Urothelium cell line (cell line): ENCODE measurements at regions not wholly inside any gene's neighbourhood (a gene's known extent, or its start where the extent isn't known, plus 50 kb on each side); places are given as distances from the start of the nearest gene placed in this dataset.

Experiments
- DNase-seq: peaks from one replicate; pipeline ENCODE4 v3.0.0; 2011; ENCODE audit warnings: low spot score, mixed read lengths
- FAIRE-seq: peaks from 2 replicates; lab custom pipeline; 2011; peaks lifted over from hg19 to GRCh38; lab: Jason Lieb, UNC

GRCh38 chr1:90650401-90650800, 66.7 kb downstream of the BARHL2 start:
- FAIRE-seq (no peak), DNase-seq (no peak)

DNA sequence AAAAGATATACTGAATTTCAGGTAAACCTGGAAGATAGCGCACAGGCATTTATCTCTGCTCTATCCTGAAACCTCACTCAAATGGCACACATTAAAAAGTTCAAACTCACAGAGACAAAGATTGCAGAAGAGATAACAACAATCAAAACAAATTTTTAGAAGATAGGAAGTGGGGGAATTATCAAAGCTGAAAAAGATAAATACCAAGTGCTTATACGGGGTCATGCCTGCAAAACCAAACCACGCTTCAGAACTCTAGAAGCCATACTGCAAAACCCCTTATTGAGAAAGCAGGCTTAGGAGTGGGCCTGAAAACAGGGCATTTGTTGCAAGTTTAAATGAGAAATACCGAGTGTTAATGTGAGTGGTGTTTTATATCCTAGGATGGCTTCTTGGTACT, 76.8 kb downstream of the BARHL2 start:
- DNase-seq, result no peak

DNA sequence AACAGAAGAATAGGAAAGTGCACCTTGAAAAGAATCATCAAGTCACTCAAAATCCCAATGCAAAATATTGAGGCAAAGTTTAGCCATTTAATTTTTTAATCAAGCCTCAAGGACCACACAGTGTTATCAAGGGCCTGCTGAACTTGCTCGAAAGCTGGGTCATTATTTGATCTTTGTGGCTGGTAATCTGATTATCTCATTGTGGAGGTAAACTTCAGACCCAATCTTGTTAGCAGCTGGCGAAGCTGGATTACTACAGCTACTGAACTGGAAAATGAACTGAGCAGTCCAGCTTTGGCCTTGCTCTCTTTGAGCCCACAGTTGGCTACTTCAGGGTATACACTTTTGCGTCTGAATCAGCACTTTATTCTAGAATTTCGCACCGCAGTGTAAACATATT, 94.4 kb downstream of the BARHL2 start:
- DNase-seq (no peak), FAIRE-seq (no peak)

More for the DNA sequence above, 76.8 kb downstream of the BARHL2 start:
- FAIRE-seq, result no peak

DNA sequence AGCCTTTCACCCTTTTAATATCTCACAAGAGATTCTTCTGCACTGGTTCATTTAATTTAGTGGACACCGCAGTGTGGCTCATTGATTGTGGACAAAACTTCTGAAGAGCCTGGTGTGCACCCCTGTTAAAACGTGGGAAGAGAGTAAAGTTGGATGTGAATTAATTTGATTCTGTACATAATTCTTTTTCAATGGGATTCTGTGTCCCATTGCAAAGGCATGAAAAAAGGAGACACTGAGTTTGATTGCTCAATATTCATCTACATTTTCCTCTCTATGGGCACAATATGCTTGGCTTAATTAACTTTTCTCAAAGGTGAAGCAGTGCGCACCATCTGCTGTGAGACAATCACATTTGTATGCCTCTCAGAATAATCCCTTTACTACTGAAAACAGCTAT, 95.1 kb downstream of the BARHL2 start:
- FAIRE-seq, result no peak
- no peak for DNase-seq

- FAIRE-seq (no peak), DNase-seq (no peak)
These were observed 100.7 kb downstream of the BARHL2 start for GRCh38 chr1:90616395-90616794.

DNA sequence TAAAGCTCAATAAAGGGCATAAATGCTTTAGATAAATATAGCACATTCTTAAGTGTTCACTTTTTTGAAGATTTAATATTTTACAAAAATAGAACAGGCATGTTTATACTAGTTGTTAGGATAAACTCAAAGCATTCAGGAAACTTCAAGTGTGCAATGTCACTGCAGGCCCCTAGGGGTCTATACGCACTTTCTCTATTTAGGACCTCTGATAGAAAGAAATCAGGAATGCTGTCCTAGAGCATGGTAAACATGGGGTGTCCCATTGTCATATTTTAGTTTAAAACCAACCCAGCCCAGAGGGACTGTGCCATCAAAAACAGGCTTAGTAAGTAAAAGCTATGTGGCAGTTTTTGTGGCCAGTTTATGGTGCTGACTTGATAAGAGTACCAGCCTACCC, 102.2 kb downstream of the BARHL2 start:
- FAIRE-seq (no peak), DNase-seq (no peak)

- FAIRE-seq (no peak), DNase-seq (no peak)
These were observed 103.7 kb downstream of the BARHL2 start for GRCh38 chr1:90613371-90613770.

- FAIRE-seq (no peak), DNase-seq (no peak)
These were observed 105.1 kb downstream of the BARHL2 start for GRCh38 chr1:90612033-90612432.

GRCh38 chr1:90607736-90608135, 109.4 kb downstream of the BARHL2 start:
- no peak for FAIRE-seq
- no peak for DNase-seq

DNA sequence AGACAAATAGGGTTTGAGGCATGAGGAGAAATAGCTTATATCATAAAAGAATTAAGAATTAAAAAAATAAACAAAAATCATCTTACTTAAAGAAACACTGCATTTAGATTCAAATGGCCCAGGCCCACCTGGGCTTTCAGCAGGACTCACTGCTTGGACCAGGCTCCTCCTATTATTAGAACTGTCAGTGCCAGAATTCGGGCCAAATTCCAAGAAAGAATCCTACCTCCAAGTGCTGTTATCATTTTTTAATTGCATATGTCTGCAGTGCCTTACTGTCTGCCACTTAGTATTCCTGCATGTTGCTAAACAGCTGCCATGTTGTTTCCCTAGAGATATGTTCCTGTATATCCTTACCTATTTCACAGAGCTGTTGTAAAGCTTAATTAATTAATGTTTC, 112.0 kb downstream of the BARHL2 start:
- DNase-seq (no peak), FAIRE-seq (no peak)

GRCh38 chr1:90593312-90593711, 123.8 kb downstream of the BARHL2 start:
- no peak for DNase-seq
- FAIRE-seq, result no peak

DNA sequence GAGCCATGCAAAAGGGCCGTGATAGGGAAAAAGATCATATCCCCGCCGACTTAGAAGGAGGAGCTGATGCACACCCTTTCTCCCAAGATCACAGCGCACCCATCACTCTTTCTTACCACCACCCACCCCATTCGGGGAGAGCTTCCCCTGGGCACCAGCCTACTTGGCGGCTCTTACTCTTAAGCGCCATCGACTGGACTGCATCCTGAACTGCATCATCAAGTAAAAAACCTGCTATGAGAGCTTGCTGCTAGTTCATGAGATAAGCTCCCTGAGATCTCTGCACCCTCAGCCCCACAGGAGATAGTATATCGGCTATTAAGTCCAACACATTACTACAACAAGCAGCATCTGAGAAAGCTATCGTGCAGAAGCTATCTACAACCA, 125.1 kb downstream of the BARHL2 start:
- no peak for FAIRE-seq
- no peak for DNase-seq

GRCh38 chr1:90591355-90591969, 125.6 kb downstream of the BARHL2 start:
- DNase-seq, result no peak
- no peak for FAIRE-seq

- FAIRE-seq, result no peak
- DNase-seq, result no peak
These were observed 136.9 kb downstream of the BARHL2 start for GRCh38 chr1:90580176-90580575.

- DNase-seq (peak; percentile 55), FAIRE-seq (no peak)
These were observed 137.8 kb downstream of the BARHL2 start for GRCh38 chr1:90579212-90579802.

DNA sequence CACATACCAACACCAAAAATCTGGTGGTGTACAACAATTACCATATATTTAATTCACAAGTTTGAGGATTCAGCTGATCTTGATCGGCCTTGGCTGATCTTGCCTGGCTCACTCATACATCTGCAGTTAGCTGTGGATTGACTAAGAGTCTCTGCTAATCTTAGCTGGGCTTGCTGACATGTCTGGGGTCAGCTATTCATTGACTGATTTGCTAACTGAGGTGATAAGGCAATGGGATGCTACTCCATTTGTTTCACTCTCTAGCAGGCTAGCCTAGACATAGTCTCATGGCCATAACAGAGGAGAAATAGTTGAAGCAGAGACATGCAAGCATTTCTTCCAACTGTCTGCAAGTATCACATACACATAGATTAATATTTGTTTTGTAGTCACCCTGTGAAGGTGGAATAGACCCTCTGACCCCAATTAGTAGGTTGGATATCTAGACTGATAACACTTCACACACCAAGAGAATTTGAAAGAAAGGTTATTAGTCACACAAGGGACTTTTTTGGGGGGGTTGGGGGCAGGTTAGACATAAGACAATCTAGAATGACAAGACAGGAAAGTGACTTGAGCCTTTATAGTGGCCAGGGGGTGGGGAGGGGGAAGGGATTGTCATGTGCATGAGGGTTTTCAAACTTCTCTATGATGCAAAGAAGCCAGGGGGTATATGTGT, 142.3 kb downstream of the BARHL2 start:
- no peak for FAIRE-seq
- no peak for DNase-seq

GRCh38 chr1:90573736-90574135, 143.4 kb downstream of the BARHL2 start:
- DNase-seq, result no peak
- no peak for FAIRE-seq

DNA sequence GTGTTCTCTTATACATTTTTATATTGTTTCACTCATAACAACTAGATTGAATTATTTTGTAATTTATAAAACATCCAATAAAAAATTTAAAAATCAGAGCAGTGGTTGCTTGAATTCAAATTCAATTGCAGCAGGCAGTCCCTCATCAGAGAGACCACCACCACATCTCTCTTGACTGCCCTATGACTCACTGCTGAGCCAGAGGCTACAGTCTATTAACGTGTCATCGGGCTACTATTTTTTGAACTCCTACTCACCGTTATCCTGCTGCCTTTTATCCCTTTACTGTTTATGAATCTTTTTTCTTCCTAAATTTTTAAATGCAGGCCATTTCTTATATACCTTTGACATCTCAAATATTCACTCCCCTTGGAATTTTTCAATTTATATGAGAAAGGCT, 144.7 kb downstream of the BARHL2 start:
- DNase-seq, result no peak
- no peak for FAIRE-seq

- DNase-seq, result no peak
- no peak for FAIRE-seq
These were observed 148.7 kb downstream of the BARHL2 start for GRCh38 chr1:90568436-90568835.

- DNase-seq, result no peak
- no peak for FAIRE-seq
These were observed 152.9 kb downstream of the BARHL2 start for GRCh38 chr1:90564164-90564563.

GRCh38 chr1:90562892-90563291, 154.2 kb downstream of the BARHL2 start:
- no peak for DNase-seq
- FAIRE-seq, result no peak

GRCh38 chr1:90561911-90562310, 155.2 kb downstream of the BARHL2 start:
- DNase-seq, result no peak
- no peak for FAIRE-seq
